Neuronal stem cell (in vitro differentiated cells): ENCODE measurements at regions not wholly inside any gene's neighbourhood (a gene's known extent, or its start where the extent isn't known, plus 50 kb on each side); places are given as distances from the start of the nearest gene placed in this dataset.

Experiments used
- DNase-seq: peaks from one replicate; pipeline ENCODE4 v3.0.0-alpha.2; 2013; ENCODE audit warnings: low spot score
- H2AFZ ChIP-seq: one replicate; pipeline ENCODE4 v1.6.1; 2013; ENCODE audit warnings: mild to moderate bottlenecking, low read length, inconsistent platforms
- H2AK5ac ChIP-seq: 2 replicates; pipeline ENCODE4 v1.6.1; 2013; ENCODE audit warnings: low read depth, mild to moderate bottlenecking, inconsistent platforms, low read length, moderate library complexity, mixed read lengths
- H2BK120ac ChIP-seq: 2 replicates; pipeline ENCODE4 v1.6.1; 2013; ENCODE audit warnings: low read depth, mild to moderate bottlenecking, inconsistent platforms, low read length, moderate library complexity, mixed read lengths
- H2BK12ac ChIP-seq: one replicate; pipeline ENCODE4 v1.6.1; 2013; ENCODE audit warnings: low read length, inconsistent platforms
- H2BK15ac ChIP-seq: 2 replicates; pipeline ENCODE4 v1.6.1; 2013; ENCODE audit warnings: mild to moderate bottlenecking, low read length, inconsistent platforms, mixed read lengths
- H2BK5ac ChIP-seq: one replicate; pipeline ENCODE4 v1.6.1; 2013; ENCODE audit warnings: inconsistent platforms, mild to moderate bottlenecking, low read length, moderate library complexity
- H3K14ac ChIP-seq: one replicate; pipeline ENCODE4 v1.6.1; 2013; ENCODE audit warnings: low read length, inconsistent platforms
- H3K18ac ChIP-seq: 2 replicates; pipeline ENCODE4 v1.6.1; 2013; ENCODE audit warnings: low read length, inconsistent platforms
- H3K23ac ChIP-seq: 2 replicates; pipeline ENCODE4 v1.6.1; 2013; ENCODE audit warnings: low read depth, mild to moderate bottlenecking, mixed read lengths, low read length, inconsistent platforms; ENCODE audit not compliant: poor library complexity
- H3K27ac ChIP-seq: replicated peaks from 3 replicates; pipeline ENCODE4 v1.5.1; 2013; ENCODE audit warnings: low read length, inconsistent platforms
- H3K27me3 ChIP-seq, 3 experiments: 2 replicates each; pipeline ENCODE4 v1.6.1; 2013; ENCODE audit warnings: low read length in 3 of 3, mild to moderate bottlenecking in 2 of 3, inconsistent platforms in 1 of 3, low read depth in 1 of 3, mixed read lengths in 1 of 3, moderate library complexity in 1 of 3; ENCODE audit not compliant: control insufficient read depth in 3 of 3, insufficient read depth in 3 of 3
- H3K36me3 ChIP-seq, 2 donors: replicated peaks in 1 of 2; 2 replicates each; pipeline ENCODE4 v1.6.1; 2013; ENCODE audit warnings: low read length in 2 of 2; ENCODE audit not compliant: control insufficient read depth in 2 of 2, insufficient read depth in 2 of 2
- H3K4ac ChIP-seq: 2 replicates; pipeline ENCODE4 v1.6.1; 2013; ENCODE audit warnings: inconsistent platforms, mild to moderate bottlenecking, low read length, moderate library complexity
- H3K4me1 ChIP-seq, 2 donors: 1 replicate in 1 of 2; 2 replicates in 1 of 2; pipeline ENCODE4 v1.6.1; 2013; ENCODE audit warnings: low read length in 2 of 2, low read depth in 1 of 2; ENCODE audit not compliant: control insufficient read depth in 2 of 2, insufficient read depth in 1 of 2
- H3K4me2 ChIP-seq: one replicate; pipeline ENCODE4 v1.6.1; 2013; ENCODE audit warnings: mild to moderate bottlenecking, low read length, inconsistent platforms; ENCODE audit not compliant: insufficient read depth, poor library complexity, severe bottlenecking
- H3K4me3 ChIP-seq, 2 donors: 2 replicates each; pipeline ENCODE4 v1.5.1; 2013; ENCODE audit warnings: low read length in 2 of 2, mild to moderate bottlenecking in 2 of 2, inconsistent platforms in 1 of 2, moderate library complexity in 1 of 2
- H3K79me1 ChIP-seq: one replicate; pipeline ENCODE4 v1.6.1; 2013; ENCODE audit warnings: low read depth, mild to moderate bottlenecking, inconsistent platforms, low read length, moderate library complexity
- H3K9ac ChIP-seq: one replicate; pipeline ENCODE4 v1.6.1; 2013; ENCODE audit warnings: mild to moderate bottlenecking, low read depth, low read length, inconsistent platforms; ENCODE audit not compliant: poor library complexity
- H3K9me3 ChIP-seq, 2 donors: replicated peaks in 1 of 2; 2 replicates each; pipeline versions ENCODE3 to v1.6.1; 2013; ENCODE audit warnings: low read length in 2 of 2, mild to moderate bottlenecking in 2 of 2, inconsistent platforms in 1 of 2, low read depth in 1 of 2, mixed read lengths in 1 of 2, moderate library complexity in 1 of 2; ENCODE audit not compliant: control insufficient read depth in 2 of 2, insufficient read depth in 1 of 2
- H4K8ac ChIP-seq: one replicate; pipeline ENCODE4 v1.6.1; 2013; ENCODE audit warnings: low read depth, mild to moderate bottlenecking, inconsistent platforms, low read length, moderate library complexity
- H4K91ac ChIP-seq: one replicate; pipeline ENCODE4 v1.6.1; 2013; ENCODE audit warnings: low read length, low read depth, mild to moderate bottlenecking, inconsistent platforms; ENCODE audit not compliant: poor library complexity
- WGBS, 2 donors: extraction: QIAGEN DNeasy Blood & Tissue Kit; methylation state at CpG; one replicate each; pipeline ENCODE4 v1.1.7; 2013; ENCODE audit warnings: missing lambda C conversion rate in 2 of 2, mixed read lengths in 1 of 2; ENCODE audit not compliant: insufficient read length in 2 of 2, insufficient replicate concordance in 1 of 2; ENCODE audit errors: extremely low coverage in 2 of 2; 5-methylcytosine and 5-hydroxymethylcytosine counted together

DNA sequence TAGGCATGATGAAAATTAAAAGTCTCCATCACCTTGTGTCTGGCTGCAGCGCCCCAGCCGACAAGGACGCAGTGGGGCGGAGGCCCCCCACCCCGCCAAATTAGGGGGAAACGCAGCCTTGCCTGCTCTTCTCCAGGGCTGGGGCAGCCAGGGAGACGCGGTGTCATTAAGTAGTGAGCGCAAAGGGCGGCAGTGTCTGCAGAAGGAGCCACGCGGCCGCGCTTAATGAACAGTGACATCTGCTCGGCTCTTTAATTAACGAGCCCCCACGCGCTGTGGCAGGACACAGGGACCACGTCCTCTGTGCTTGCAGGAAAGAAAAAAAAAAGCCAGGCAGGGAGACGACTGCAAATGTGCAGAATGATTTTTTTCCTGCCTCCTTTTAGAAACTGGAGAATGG, 93.4 kb upstream of the NCOR2 start:
- peaks cover 0 to 54% (median 0%) of the 10 kb centered on the region in 3 experiments for H3K27me3 ChIP-seq
- no peak overlapping the region for H2BK12ac ChIP-seq
- no peak overlapping the region for H2BK15ac ChIP-seq
- no peak for DNase-seq
- H2BK5ac ChIP-seq, result no peak overlapping the region
- H3K9ac ChIP-seq, result no peak overlapping the region
- no peak overlapping the region for H3K4ac ChIP-seq
- WGBS, 2 donors, result no CpG with 5 or more reads among the region's 20 CpGs
- no peak overlapping the region for H3K4me2 ChIP-seq
- no peak overlapping the region for H4K91ac ChIP-seq
- H2BK120ac ChIP-seq, result no peak overlapping the region
- no peaks in the 10 kb centered on the region for H3K36me3 ChIP-seq
- H3K23ac ChIP-seq, result no peak overlapping the region
- H2AK5ac ChIP-seq, result no peak overlapping the region
- H3K27ac ChIP-seq, result no peak overlapping the region
- no peak overlapping the region for H3K4me3 ChIP-seq
- H3K14ac ChIP-seq, result no peak overlapping the region
- H3K4me1 ChIP-seq, result peaks cover 2 to 13% of the 10 kb centered on the region in 2 donors
- no peaks in the 10 kb centered on the region for H3K79me1 ChIP-seq
- H3K9me3 ChIP-seq, result peaks cover 7 to 9% of the 10 kb centered on the region in 2 donors
- no peak overlapping the region for H4K8ac ChIP-seq
- peak overlapping the region; percentile 41 for H3K18ac ChIP-seq
- H2AFZ ChIP-seq, result no peak overlapping the region

DNA sequence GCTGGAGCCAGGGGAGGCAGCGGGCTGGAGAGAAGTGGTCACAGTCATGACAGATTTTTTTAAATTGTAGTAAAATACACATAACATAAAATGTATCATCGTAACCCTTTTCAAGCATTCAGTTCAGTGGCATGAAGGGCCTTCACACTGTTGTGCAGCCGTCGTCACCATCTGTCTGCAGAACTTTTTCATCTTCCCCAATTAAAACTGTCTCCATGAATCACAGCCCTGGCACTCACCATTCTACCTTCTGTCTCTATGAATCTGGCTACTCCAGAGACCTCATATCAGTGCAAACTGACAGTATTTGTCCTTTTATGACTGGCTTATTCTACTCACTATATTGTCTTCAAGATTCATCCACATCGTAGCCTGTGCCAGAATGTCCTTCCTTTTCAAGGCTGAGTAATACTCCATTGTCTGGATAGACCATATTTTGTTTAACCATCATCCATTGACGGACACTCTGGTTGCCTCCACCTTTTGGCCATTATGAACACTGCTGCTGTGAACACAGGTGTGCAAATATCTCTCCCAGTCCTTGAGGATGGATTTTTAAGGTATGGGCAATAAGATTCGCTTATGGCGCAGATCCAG, 91.5 kb upstream of the NCOR2 start:
- H2AK5ac ChIP-seq, result no peak overlapping the region
- H4K8ac ChIP-seq, result no peak overlapping the region
- DNase-seq, result no peak
- H2BK120ac ChIP-seq, result no peak overlapping the region
- no CpG with 5 or more reads among the region's 8 CpGs for WGBS, 2 donors
- peaks cover 3 to 5% of the 10 kb centered on the region in 2 donors for H3K9me3 ChIP-seq
- no peak overlapping the region for H3K9ac ChIP-seq
- no peak overlapping the region for H4K91ac ChIP-seq
- H3K23ac ChIP-seq, result no peak overlapping the region
- H3K4ac ChIP-seq, result no peak overlapping the region
- H2BK5ac ChIP-seq, result no peak overlapping the region
- no peaks in the 10 kb centered on the region for H3K36me3 ChIP-seq
- H3K18ac ChIP-seq, result no peak overlapping the region
- no peak overlapping the region for H3K27ac ChIP-seq
- no peak overlapping the region for H3K4me3 ChIP-seq
- no peak overlapping the region for H3K14ac ChIP-seq
- no peak overlapping the region for H2BK15ac ChIP-seq
- peaks cover 0 to 52% (median 0%) of the 10 kb centered on the region in 3 experiments for H3K27me3 ChIP-seq
- H2AFZ ChIP-seq, result no peak overlapping the region
- no peak overlapping the region for H3K4me2 ChIP-seq
- no peaks in the 10 kb centered on the region for H3K79me1 ChIP-seq
- peaks cover 7 to 21% of the 10 kb centered on the region in 2 donors for H3K4me1 ChIP-seq
- H2BK12ac ChIP-seq, result no peak overlapping the region

DNA sequence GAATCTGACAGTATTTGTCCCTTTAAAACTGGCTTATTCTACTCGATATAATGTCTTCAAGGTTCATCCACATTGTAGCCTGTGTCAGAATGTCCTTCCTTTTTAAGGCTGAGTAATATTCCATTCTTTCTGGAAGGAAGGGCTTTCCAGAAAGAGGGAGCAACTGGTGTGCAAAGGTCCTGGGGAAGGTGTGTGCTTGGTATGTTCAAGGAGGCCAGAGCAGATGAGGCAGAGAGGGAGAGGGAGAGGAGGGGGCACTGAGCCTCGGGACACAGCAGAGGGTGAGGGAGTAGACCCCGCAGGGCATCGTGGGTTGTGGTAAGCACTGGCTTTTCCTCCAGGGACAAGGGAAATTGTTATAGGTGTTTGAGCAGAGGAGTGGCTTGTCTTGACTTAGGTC, 90.9 kb upstream of the NCOR2 start:
- Histone ChIP-seq H3K27ac (no peak overlapping the region), H3K9ac (no peak overlapping the region), H2BK120ac (no peak overlapping the region), H3K4ac (no peak overlapping the region), H3K23ac (no peak overlapping the region), H3K79me1 (no peaks in the 10 kb centered on the region), H3K27me3 (peaks cover 0 to 50% (median 0%) of the 10 kb centered on the region in 3 experiments), H4K8ac (no peak overlapping the region), H3K4me1 (peaks cover 7 to 21% of the 10 kb centered on the region in 2 donors), H4K91ac (no peak overlapping the region), H3K9me3 (peaks cover 3 to 5% of the 10 kb centered on the region in 2 donors), H2BK5ac (no peak overlapping the region), H3K4me3 (no peak overlapping the region), H3K4me2 (no peak overlapping the region), H2BK12ac (no peak overlapping the region), H3K14ac (no peak overlapping the region), H2BK15ac (no peak overlapping the region), H2AFZ (no peak overlapping the region), H3K18ac (no peak overlapping the region), H2AK5ac (no peak overlapping the region), H3K36me3 (no peaks in the 10 kb centered on the region)
- WGBS, 2 donors, result no CpG with 5 or more reads among the region's 4 CpGs
- DNase-seq, result no peak

DNA sequence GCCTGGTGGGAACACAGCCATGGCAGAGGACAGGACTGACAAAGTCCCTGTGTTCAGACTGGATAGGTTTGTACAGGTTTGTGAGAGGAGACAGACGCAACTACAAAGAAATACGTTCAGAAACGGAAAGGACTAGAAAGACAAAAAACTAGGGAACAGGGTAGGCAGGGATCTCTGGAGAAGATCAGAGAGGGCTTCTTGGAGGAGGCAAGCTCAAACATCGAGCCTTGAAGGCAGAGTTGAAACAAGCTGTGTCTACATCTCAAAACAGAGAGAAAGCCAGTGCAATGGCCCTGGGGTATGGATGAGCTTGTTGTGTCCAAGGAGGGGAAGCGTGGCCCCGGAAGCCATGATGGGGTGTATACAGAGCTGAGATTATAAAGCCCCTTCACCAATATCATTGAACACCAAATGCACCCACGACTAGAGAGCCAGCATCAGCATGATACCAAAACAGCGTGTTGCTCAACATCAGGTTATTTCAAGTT, 89.6 kb upstream of the NCOR2 start:
- H3K36me3 ChIP-seq, result no peaks in the 10 kb centered on the region
- H3K79me1 ChIP-seq, result no peaks in the 10 kb centered on the region
- no peak overlapping the region for H2BK5ac ChIP-seq
- H3K4me1 ChIP-seq, result peaks cover 7 to 21% of the 10 kb centered on the region in 2 donors
- H3K4ac ChIP-seq, result no peak overlapping the region
- H3K23ac ChIP-seq, result no peak overlapping the region
- H3K27me3 ChIP-seq, result peaks cover 0 to 49% (median 0%) of the 10 kb centered on the region in 3 experiments
- peaks cover 0 to under 1% of the 10 kb centered on the region in 2 donors for H3K9me3 ChIP-seq
- H2AK5ac ChIP-seq, result no peak overlapping the region
- H2BK120ac ChIP-seq, result no peak overlapping the region
- no peak overlapping the region for H2BK12ac ChIP-seq
- no peak overlapping the region for H3K14ac ChIP-seq
- H3K27ac ChIP-seq, result no peak overlapping the region
- WGBS, 2 donors, result no CpG with 5 or more reads among the region's 8 CpGs
- DNase-seq, result no peak
- no peak overlapping the region for H3K9ac ChIP-seq
- H2AFZ ChIP-seq, result no peak overlapping the region
- H3K4me3 ChIP-seq, result no peak overlapping the region
- H3K4me2 ChIP-seq, result no peak overlapping the region
- H3K18ac ChIP-seq, result no peak overlapping the region
- no peak overlapping the region for H4K91ac ChIP-seq
- H4K8ac ChIP-seq, result no peak overlapping the region
- H2BK15ac ChIP-seq, result no peak overlapping the region
